Activated T-cell treated with anti-CD3 and anti-CD28 coated beads for 48 hours (primary cell): ENCODE measurements at regions not wholly inside any gene's neighbourhood (a gene's known extent, or its start where the extent isn't known, plus 50 kb on each side); places are given as distances from the start of the nearest gene placed in this dataset.

Source experiments
- DNase-seq: peaks from one replicate; pipeline ENCODE4 v3.0.0-alpha.2; 2020; ENCODE audit warnings: low read depth

DNA sequence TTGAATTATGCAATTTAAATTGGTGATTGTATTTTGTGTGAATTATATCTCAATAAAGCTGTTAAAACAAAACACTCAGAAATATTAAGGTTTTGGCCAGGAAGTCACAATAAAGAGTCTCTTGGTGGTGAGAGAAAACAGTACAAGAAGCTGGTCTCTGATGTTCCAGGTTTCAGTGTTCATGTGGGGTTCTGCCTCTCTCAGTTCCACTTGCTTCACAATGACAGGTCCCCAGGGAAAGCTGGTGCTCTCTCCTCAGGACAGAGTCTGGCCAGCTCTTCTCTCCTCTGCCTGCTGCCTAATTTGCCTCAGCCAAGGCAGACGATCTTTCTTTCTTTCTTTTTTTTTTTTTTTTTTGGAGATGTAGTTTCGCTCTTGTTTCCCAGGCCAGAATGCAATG, 342.9 kb upstream of the PLXNA2 start:
- DNase-seq: no peak

DNA sequence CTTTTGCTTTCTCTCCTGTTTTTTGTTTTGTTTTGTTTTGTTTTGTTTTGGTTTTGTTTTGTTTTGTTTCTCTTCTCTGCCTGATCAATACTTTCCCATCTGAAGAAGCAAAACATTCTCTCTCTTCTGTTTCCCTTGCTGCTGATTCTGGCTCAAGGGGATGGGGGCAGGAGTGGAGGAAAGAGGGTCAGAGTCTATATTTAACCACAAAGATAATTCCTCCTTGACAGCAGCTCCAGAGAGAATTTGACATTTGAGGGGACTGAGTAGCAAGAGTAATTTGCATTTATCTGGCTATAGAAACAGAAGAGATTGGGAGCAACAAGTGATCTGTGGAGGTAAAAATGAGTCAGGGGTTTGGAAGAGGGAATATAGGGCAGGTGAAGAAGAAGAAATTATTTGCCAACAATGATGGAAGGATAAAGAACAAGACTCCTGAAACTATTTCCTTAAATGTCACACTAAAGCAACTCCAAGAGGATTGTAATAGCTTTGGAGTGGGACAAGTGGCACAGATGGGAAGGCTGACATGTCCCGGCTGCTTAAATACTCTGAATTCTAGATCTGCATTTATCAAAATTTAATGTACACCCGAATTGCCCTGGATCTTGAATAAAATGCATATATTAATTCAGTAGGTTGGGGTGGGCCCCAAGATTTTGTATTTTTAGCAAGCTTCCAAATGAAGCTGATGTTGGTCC, 349.3 kb upstream of the PLXNA2 start:
- DNase-seq: no peak

DNA sequence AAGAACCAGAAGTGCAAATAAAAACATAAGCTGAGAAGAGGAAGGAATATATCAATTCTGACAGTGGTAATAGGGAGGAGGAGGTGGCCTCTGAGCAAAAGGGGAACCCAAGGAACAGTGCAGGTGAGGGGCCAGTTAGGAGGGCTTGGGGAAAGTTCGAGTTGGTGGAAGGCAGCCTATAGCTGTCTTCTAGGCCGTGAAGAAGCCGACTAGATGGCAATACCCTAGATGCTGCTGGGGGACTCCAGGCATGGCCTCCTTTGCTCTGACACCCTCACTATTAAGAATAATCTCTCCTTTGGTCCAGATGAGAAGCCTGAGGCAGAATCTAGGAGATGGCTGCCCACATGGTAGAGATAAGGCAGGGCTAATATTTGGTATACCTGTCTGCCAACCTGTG, 351.1 kb upstream of the PLXNA2 start:
- no peak for DNase-seq

DNA sequence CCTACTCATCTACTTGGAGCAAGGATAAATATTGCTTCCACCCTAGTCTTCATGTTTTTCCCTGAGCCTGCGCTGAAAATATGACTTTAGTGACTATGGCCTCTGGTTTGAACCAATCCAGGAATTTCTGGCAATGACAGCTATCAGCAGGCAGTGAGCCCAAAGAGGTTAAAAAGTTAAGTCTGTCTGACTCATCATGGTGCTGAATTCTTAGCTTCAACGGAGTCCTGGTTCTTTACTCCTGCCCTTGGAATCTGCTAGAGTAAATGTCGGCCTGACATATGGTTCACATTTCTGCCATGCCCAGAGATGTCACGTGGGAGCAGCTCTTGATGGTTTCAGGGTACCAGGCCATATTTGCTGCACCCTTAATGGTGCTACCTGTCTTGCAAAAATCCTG, 351.6 kb upstream of the PLXNA2 start:
- DNase-seq: no peak

DNA sequence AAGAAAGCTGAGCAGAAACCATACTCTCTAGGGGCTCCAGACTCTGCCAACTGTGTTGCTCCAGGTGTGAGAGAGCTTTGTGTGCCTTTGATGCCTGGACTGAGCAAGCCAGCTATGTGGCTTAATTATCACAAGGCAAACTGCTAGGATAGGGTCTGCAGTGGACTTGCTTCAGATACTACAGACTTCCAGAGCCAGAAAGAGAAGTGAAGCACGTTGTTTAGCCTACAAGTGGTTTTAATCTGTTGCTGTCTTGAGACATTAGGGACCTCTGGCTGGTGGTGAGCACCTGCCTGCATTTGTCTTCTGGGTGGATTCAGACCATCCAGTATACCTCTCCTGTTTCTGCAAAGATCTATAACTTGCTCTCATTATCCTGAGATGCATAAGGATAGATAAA, 353.4 kb upstream of the PLXNA2 start:
- DNase-seq: no peak

DNA sequence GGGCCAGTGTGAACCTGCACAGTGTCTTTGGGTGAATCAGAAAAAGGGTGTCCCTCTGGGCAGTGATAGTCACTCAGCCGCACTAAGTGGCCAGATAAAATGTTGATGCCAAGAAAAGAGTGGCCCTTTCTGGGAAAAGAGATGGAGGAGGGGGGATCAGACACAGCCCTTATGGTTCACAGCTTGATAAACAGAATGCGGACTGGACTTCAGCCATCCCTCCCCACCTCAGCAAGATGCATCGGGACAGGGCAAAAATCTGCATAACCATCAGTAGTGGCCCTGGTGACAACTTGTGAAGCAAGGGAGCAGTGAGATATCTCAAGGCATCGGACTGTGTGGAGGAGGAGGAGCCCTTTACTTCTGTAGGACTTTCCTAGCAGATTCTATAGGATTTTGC, 353.8 kb upstream of the PLXNA2 start:
- no peak for DNase-seq

DNA sequence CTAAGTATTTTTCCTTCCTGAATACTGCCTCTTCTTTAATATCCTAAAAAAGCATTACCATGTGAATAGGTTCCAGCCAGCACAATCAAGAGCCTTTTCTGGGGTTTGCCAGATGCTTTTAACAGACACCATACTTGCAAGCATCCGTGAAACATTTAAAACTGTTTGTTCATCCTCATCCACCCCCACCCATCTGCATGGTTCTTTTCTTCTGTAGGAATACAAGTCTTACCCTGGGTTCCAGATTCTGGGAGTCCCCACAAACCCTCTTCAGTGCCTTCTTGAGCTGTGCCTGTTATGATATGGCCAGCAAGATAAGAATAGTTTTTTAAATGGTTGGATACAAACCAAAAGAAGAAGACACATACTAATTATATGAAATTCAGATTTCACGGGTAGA, 354.9 kb upstream of the PLXNA2 start:
- DNase-seq: no peak

DNA sequence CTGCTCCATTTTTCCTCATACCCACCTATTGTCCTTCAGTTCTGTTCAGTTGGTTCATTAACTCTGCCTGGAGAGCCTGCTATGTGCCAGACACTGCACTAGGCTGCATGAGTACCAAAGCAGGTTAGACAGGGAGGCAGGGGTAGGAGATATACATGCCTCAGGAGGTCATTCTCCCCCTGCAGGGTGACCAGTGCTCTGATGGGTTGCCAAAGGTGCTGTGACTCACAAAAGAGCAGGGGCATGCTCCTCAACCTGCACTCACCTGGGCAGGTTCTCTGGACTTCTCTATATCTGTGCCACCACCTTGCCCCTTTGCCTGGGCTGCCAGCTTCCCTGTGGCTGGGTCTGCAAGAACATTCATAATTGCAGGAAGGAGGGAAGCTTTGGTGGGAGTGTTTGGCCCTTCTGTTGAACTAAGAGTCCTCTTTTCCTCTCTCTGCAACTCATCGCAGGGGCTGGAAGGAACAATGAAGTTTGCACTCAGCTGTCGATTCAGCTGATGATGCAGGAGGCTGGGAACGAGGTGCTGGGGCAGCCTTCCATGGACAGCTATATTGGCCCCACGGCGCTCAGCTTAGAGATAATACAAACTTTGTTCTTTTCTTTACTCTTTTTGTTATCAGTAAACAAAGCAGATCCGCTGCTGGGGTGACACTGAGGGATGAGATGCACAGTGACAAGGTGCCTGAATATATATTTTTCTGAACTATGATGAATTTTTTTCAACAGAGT, 356.4 kb upstream of the PLXNA2 start:
- no peak for DNase-seq

DNA sequence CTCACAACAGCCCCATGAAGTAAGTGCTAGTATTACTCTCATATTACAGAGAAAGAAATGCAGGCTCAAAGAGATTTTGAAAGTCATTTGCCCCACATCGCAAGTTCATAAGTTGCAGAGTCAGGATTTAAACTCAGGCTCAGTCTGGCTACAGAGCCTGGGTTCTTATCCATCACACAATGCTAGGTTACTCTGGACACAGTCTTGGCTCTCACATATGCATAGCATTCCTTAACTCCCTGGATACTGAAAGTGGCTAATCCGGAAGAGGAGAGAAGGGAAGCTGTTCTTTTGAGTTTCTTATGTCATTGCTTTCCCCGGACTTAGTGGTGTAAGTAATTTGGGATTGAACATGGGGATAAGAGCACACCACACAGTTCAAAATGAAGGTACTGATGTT, 357.4 kb upstream of the PLXNA2 start:
- DNase-seq: no peak

DNA sequence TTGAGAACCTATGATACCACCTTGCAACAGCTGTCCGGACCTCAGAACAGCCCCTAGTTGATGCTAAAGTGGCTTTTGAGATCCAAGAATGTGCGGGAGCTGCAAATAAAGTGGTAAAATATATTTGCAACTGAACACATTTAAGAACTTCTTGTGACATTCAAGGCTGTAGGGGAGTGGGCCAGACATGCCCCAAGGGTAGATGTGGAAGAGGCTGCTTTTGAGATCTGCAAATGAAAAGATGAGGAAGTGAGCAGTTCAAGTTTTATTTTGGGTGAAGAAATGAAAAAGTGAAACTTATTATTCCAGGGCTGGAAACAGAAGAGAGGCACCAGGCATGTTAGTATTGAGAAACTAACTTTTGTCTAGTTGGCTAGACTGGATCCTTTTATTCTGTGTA, 359.5 kb upstream of the PLXNA2 start:
- no peak for DNase-seq

DNA sequence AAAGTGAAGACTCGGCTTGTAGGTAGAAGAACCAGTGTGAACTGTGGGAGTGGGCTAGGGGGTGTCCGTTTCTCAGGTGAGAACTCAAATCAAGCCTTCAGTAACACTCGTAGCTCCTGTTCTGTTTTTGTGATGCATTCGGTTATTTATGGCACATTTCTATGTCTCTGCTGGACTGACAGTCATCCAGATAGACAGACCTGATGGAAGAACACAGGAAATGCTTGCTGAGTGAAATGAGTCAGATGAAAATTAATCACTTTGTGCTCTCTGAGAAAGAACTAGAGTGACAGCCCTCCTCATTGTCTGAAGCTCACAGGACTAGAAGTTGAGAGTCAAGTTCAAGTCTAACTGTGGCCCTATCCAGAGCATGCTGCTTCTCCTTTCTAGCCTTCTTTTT, 360.1 kb upstream of the PLXNA2 start:
- peak; percentile 1 for DNase-seq

DNA sequence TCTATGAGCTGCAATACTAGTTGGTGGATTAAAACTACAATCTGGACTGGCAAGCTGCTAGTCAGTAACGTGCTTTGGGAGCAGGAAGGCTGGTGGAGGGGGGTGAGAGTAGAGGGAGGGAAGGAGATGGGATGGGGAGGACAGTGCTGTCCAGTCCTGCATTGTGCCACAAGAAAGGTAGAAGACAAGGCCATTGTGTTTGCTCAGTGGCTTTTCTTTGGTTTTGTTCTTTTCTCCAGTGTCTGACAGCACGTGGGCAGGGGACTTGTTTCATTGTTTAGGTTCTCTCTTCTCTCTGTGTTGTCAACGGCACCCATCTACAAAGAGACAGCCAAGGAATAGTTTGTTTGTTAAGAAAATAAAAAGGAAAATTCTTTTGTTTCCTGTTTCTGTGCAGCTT, 362.8 kb upstream of the PLXNA2 start:
- no peak for DNase-seq

DNA sequence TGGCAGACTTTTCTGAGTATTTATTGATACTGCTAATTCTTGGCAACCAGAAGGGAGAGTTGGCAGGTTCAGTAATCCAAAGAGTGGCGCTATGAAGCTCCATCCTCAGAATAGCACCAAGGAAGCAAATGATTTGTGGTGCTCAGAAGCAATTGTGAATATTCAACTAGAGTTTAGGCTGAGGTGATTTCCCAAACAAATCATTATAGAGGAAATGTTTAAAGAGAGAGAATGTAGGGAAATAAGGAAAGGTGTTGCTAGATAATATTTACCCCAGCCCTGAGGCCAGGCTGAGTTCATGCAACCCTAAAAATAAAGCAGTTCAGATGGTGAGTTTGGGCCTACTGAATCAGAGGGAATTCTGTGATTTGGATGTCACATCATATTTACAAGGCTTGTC, 363.4 kb upstream of the PLXNA2 start:
- DNase-seq: no peak

DNA sequence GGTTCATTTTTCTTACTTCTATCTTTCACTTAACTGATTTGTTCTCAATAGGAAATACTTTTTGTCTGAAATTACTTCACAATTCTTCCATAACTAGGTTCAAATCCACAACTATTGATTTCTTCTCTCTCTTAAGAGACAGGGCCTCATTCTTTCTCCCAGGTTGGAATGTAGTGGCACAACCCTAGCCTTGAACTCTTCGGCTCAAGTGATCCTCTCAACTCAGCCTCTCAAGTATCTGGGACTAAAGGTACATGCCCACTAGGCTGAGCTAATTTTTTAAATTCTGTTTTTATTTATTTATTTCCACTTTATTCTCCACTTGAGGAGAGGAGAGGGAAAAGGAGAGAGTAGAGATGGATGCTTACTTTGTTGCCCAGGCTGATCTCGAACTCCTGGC, 370.4 kb upstream of the PLXNA2 start:
- DNase-seq: no peak

DNA sequence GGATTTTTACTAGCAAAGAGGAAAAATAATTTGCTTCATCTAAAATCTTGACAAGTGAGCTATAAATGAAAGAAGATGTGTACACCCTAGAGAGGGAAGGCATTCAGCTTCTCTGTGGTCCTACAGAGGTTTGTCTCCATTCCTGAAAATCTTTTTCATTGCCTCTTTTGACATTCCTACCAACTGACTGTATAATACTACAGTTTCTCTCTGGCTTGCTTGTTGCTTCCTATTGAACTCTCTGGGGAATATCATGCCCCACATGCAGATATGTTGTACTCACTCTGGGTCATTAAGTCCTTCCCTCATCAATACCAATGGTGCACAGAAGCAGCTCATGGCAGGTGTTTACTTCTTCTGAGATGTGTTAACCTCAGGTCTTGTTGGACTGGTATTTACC, 371.2 kb upstream of the PLXNA2 start:
- DNase-seq: no peak

DNA sequence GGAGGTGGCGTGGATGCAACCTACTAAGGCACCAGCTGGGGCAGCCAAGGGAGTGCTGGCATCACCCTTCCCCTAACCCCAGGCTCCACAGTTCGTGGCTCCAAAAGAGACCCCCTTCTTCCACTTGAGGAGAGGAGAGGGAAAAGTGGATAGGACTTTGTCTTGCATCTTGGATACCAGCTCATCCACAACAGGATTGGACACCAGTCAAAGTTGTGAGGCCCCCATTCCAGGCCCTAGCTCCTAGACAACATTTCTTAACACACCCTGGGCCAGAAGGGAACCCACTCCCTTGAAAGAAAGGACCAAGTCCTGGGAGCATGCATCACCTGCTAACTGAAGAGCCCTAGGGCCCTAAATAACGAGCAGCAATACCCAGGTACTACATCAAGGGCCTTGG, 372.6 kb upstream of the PLXNA2 start:
- DNase-seq: no peak

DNA sequence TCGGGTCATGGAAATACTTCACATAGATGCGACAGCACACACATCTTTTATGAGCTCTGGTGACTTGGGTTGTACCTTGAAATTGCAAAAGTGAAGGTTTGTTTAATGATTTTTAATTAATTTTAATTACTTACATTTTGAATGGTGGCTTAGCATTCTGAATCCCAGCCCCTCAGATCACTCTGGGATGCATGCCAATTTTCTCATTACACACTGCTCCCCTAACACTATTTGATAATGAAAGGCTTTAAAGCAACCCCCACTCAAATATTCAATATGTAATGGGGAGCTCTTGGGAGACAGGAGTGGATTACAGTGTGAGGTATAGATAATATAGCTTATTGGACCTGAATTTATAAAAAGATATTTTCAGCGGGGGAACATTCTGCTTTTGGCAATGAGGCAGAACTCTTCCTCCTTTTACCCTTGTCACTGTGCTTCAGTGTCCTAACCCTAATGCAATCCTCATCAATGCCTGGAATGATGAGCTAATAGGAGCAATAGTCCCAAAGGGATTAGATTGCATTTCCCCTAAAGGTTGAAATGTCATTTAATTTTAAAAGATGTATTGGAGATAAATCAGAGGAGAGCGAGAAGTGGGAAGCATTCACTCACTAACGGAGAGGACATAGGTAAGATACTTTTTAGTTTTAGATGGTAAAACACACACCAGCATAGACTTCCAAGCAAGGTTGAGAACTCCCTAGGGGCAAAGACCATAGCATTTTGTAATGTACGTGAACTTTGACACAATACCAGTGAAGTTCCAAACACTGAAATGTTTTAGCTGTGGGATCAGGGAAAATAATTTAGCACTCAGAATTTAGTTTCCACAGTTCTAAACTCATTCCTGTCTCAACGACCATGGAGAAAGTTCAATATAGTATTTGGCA, 384.1 kb upstream of the PLXNA2 start:
- no peak for DNase-seq

DNA sequence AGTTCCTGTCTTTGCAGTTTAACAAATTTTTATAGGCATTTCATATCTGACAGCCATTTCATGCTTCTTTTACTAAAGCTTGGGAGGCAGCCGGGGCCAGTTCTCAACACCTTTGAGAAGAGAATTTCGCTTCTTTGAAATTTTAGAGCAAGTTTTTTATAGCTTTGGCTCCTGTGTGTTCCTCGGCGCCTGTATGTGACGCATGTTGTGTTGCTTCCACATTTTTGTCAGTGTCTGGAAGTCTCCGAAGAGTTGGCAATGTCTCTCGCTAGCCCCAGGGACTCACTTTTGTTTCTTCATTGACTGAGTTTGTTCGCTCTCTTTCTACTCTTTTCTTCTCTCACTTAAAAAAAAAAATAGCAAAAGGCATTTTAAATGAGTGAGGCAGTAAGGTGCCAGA, 386.9 kb upstream of the PLXNA2 start:
- DNase-seq: no peak

DNA sequence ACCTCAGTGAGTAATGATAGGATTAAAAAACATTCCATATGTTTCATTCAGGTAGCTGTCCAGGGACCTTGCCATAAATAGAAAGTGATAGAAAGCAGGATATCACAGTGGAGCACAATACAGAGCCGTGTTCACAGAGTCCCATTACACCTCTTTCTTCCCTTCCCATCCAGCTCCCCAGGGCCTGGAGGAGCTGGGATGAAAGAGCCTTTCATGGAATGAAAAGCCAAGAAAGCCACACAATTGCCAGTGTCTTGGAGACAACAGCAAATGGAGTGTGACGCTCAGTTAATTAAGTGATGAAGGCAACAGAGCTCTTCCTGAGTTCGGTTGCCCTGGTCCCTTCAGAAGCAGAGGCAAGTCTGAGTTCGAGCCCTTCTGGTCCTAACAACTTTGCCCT, 387.3 kb upstream of the PLXNA2 start:
- no peak for DNase-seq

DNA sequence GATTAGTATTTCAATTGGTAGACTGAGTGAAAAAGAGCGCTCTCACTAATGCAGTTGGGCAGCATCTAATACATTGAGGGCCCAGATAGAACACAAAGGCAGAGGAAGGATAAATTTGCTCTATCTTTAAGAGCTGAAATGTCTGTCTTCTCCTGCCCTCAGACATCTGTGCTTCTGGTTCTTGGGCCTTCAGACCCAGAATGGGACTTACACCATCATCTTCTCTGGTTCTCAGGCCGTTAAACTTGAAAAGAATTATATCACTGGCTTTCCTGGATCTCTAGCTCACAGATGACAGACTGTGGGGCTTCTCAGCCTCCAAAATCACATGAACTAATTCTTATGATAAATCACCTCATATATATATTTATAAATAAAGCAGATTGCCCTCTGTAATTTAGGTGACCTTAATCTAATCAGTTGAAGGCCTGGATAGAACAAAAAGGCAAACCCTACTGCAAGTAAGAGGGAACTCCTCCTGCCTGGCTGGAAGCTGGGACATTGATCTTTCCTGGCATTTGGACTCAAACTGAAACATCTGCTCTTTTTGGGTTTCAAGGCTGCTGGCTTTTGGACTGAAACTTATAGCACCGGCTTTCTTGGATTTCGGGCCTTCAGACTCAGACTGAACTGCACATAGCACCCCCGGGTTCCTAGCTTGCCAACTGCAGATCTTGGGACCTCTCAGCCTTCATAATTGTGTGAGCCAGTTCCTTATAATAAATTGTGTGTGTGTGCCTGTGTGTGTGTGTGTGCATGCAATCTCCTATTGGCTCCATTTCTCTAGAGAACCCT, 390.4 kb upstream of the PLXNA2 start:
- no peak for DNase-seq

DNA sequence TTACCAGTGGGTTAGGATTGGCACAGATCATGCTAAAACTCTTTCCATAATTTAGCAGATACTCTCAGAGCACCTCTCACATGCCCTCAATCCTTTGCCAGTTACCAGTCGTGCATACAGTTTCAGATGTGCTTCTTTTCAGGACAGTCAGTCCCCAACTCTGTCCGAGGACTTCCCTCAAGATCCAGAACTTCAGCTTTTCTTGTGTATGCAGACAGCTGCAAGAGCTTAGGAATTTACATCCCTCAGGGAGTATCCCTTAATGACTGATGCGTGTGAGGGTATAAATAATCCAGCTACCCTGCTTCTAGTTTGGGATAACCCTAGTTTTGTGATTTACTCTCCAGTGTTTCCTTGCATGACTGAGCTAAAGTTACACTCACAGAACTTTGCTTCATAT, 393.0 kb upstream of the PLXNA2 start:
- DNase-seq: no peak

DNA sequence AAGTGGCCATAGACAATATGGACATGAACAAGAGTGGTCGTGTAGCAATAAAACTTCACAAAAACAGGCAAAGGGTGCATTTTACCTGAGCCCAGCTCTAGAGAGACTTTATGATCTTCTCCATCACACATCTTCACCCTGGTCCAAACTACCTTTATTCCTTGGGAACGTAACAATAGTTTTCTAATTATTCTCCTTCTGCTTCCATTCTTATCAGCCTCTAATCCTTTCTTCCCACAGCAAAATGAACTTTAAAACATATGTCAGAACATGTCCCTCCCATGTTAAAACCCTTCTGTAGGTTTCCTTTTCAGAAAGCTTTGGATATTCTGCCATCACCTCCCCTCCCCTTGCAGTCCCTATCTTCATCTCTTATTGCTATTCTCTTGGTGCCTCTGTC, 395.2 kb upstream of the PLXNA2 start:
- DNase-seq: no peak
